NCI-H2107 (cell line): ENCODE measurements at regions not wholly inside any gene's neighbourhood (a gene's known extent, or its start where the extent isn't known, plus 50 kb on each side); places are given as distances from the start of the nearest gene placed in this dataset.

Source experiments
- DNase-seq: peaks from one replicate; lab custom pipeline; 2025; lab: John Stamatoyannopoulos, UW

DNA sequence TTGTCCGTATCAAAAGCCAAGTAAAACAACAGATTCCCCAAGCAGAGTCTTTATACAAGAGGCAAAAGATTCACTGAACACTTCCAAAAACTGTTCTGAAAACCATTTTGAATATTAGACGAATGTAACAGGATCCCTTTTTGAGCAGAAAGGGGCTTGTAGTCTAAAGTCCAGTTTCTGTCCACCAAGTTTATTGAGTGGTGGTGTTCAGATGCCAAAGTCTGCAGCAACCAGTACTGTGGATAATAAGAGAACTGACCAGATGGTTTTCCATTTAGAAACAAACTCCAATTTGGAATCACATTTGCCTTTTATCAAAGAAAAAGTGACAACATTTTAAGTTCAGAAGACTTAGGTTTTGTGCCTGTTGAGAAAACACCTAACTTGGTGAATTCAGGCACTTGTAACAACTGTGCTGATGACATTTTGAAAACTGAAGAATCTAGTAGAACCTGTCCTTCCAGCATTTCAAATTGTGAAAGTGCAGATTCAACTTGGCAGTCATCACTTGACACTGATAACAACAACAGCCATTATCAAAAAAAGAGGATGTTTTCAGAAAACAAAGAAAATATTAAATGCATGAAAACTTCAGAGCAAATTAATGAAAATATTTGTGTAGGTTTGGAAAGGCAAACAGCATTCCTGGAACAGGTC lies 217.1 kb downstream of the CSNK2A3 start:
- DNase-seq: no peak

DNA sequence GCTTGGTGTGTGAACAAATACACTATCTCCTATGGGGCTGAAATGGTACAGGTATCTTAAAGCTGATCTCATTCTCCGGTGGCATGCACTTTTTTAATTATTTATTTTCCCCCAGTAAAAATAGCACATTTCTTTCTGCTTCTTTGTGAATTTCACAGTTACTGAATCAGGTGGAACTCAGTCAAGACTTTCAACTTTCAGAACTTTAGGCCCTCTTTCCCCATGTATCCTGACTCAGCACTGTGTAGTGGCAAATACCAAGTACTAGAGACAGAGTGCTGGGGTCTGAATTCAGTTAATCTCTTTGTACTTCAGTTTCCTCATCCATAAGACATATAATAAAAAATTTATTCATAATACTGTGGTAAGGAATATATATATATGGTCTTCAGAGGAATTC lies 223.9 kb downstream of the CSNK2A3 start:
- DNase-seq: no peak

DNA sequence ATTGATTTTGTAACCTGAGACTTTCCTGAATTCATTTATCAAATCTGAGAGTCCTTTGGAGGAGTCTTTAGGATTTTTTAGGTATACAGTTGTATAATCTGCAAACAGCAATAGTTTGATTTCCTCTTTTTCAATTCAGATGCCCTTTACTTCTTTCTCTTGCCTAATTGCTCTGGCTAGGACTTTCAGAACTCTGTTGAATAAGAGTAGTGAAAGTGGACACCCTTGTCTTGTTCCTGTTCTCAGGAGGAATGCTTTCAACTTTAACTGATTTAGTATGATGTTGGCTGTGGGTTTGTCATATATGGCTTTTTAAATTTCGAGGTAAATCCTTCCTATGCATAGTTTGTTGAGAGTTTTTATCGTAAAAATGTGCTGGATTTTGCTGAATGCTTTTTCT lies 227.4 kb downstream of the CSNK2A3 start:
- no peak for DNase-seq

DNA sequence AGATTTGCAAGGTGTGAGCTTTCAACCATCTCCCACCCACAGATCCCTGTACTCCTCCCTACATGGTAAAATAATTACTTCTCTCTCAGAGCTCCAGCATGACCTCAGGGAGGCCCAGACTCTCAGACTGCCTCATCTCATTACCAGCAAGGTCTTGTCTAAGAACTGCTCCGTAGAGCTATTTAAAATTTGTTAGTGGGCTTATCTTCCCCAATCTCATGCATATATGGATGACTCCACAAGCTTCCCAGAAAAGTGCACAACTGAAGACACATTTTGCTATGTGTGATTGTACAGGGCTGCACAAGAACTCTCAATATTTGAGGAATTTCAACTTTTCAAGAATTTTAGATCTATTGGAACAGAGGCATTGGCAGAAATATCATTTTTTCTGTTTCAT lies 230.3 kb downstream of the CSNK2A3 start:
- DNase-seq: no peak

DNA sequence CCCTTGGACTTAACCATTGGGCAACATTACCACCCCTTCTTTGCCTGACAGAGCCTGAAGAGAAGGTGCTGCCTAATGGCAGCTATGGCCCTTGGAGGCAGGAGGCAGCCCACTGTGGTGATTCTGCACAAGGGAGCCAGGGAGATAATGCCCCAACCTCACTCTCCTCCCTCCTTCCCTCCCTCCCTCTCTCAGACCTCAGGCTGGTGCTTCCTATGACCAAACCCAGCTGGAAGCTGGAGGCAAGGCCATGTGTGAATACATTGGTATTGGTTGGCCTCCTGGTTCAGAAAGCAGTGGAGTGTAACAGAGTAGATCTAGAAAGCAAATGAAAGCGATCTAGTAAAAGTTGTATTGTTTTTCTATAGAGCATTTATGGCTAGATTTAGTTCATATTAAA lies 233.1 kb downstream of the CSNK2A3 start:
- DNase-seq: no peak

DNA sequence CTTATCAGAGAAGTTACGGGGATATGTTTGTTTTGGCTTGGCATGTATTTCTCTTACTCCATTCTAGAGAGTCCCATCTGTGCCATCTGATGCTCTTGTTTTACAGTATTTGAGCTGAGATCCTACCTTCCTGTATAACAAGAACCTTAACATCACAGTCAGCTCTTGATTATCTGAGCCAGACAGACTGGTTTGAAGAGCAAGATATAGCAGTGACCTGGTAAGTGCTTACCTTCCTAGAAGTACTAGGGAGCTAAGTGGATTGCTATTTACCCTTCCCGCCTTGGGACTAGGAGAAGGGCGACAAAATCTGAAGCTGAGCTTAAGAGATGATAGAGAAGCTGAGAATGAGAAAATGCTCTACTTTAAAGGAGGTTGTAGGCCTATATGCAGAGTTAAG lies 235.3 kb downstream of the CSNK2A3 start:
- DNase-seq: no peak

DNA sequence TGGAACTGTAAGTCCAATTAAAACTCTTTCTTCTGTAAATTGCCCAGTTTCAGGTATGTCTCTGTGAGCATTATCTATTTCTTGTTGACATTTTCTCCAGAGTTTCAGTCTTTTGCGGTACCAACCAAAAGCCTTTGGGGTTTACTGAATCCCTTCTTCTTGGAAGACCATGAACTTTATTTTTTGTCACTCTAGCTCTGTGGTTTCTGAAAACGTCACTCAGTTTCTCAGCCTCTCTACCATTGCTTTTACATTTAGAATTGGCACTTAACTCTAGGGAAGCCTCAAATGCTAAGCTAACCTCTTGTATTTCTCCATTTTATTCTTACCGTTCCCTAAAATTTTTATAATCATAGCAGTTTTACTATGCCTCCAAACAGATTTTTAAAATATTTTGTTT lies 237.6 kb downstream of the CSNK2A3 start:
- DNase-seq: no peak

DNA sequence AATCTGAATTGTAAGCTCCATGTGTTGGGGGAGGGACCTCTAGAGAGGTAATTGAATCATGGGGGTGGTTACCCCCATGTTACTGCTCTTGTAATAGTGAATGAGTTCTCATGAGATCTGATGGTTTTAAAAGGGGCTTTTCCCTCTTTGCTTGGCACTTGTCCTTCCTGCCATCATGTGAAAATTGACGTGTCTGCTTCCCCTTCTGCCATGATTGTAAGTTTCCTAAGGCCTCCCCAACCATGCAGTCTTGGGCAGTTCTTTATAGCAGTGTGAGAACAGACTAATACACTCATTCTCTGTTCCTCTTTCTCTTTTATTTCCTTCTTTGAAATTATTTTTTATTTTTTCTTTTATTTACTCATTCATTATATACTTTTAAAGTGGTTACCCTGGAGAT lies 239.4 kb downstream of the CSNK2A3 start:
- no peak for DNase-seq

DNA sequence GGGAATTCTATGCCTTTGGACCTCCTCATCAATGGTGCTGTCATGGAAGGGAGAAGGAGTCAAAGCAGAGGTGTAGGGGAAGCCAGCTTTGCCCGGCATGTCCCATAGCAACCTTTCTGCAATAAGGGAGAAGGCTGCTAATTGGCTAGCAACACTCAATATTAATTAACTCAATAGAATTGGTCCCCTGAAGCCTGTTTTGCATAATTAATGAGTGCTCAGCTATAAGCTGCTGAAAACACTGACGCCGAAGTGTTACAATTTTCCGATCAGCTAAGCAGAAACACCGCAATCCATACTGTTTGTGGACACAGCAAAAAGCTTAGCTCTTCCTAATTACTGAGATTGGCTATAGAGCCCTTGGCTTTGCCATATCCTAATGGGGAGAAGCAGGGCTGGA lies 245.0 kb downstream of the CSNK2A3 start:
- no peak for DNase-seq

DNA sequence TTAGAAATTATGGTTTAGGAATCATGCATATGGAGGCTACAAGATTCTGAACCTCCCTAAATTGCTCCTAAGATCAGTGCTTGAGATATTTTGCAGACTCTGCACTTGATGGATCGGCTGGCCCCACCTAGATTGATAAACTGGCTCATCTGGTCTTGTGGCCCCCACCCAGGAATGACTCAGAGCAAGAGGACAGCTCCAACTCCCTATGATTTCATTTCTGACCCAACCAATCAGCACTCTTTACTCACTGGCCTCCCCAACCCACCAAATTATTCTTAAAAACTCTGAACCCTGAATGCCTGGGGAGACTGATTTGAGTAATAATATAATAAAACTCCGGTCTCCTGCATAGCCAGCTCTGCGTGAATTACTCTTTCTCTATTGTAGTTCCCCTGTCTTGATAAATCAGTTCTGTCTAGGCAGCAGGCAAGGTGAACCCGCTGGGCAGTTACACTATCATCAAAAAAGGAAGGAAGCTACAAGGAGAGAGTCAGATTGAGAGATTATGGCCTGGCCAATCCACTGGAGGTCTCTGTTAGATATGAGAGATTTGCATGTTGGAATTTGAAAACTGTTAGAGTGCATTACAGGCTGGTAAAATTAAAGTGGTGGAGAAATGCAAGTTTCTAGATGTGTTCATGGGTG lies 245.8 kb downstream of the CSNK2A3 start:
- DNase-seq: no peak

DNA sequence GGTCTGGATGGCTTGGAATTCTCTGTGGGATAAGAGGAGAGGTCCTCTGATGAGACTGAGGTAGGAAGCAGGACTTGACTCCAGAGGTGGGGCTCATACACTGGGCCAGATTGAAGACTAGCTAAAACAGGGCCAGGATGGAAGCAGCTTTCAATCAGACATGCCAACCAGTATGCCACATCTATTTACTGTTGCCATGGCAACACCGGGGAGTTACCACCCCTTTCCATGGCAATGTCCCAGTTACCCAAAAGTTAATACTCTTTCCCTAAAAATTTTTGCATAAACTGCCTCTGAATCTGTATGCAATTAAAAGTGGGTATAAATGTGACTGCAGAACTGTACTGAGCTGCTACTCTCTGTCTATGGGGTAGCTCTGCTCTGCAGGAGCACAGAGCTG lies 247.5 kb upstream of the ZBED5 start:
- DNase-seq: no peak

DNA sequence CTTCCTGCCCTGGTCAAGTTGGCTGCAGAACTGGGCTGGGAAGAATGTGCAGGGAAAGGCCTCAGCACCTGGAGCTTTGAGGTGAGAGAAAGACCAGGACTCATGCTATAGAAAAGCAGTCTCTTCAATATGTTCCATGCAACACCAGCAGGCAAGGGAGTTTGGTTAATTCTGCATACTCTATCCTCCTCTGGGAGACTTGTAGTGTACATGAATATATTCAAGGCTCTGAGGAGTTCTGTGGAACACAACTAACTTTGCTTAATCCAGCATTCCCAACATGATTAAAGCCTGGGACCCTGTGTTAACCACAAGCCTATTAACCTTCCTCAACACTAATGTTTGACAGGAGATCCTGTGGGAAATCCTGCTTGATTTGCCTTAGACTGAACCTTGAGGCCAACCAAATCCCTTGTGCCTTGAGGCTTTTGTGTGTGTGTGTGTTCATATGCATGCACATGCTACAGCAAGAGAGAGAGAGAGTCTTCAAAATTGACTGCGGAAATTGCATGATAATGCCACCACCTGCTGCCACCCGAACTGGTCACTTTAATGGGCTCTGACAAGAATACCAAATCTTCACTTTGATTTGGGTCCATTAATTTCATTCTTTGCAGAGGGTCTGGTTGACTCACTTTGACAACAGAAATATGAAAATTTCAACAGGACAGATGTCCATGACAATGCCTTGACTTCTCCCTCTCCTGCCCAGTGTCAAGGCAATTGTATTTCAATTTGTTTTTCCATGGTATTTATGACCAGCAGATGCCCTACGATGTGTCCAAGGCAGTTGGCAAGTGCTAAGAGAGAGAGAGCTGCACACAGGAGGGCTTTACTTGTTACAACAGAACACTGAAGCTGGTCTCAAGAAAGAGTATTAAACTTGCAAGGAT lies 238.2 kb upstream of the ZBED5 start:
- no peak for DNase-seq

DNA sequence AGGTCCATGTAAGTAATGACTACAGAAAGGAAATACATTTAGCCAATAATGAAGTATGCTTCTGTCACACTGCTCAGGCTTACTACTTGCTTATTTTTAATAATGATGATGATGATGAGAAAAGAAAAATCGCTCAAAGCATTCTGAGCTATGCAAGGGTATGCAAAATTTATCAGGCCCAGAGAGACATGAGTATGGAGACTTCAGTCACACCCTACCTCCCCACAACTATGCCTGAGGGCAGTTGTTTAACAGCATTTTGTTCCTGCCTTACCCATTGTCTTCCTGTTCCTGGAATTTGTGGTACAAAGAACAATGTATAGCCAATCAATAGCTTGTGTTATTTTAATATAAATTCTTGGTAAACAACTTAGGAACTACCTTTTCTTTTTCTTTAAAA lies 232.6 kb upstream of the ZBED5 start:
- DNase-seq: no peak

DNA sequence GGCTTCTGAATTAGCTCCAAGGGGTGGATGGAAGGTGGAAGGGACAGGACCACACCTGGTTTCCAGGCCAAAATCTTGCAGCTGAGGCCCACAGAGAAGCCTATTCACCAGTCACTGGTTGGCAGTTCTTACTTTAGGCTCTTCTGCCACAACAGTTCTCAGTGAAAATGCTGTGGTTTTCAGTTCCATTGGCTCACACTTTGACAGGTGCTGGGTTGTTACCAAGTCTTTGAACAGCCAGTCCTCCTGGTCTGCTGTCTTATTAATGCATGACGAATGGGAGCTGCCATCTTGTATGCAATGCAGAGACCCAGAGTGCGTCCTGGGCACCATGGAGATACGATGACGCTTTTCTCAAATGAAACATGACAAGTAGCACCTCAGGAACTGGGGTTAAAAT lies 232.0 kb upstream of the ZBED5 start:
- no peak for DNase-seq

DNA sequence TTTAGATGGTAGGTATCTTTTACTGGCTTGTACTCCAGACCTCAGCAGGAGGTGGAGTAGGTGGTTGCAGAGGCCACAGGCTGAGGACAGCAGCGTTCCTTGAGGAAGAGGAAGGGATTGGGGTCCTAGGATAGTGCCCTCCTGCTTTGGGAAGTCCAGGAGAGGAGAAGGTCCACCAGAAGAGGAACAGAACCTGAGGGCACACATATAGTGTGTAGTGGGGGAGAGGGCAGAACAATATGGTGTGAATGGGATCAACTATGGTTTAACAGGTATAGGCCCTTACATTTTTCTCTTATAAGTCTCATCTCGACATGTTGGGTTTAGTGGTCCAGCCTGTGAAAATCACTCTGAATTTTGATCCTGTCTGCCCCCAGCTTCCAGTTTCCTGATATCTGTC lies 229.1 kb upstream of the ZBED5 start:
- no peak for DNase-seq

DNA sequence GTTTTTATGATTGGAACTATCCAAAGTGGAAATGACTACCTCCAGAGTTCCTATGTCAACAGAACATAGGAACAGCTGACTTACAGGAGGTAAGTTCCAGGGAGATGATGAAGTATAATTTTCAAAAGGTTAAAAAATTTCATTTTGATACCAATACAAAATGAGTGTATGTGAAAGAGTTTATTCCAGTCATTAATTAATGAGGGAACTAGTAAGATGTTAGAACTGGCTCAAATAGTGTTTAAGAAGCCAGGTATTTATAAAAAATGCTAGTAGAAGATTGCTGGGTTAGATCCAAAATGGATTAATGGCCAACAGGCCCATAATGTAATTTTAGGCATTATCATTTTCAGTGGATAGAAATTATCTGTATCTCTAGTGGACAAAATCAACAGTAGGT lies 227.7 kb upstream of the ZBED5 start:
- DNase-seq: no peak

DNA sequence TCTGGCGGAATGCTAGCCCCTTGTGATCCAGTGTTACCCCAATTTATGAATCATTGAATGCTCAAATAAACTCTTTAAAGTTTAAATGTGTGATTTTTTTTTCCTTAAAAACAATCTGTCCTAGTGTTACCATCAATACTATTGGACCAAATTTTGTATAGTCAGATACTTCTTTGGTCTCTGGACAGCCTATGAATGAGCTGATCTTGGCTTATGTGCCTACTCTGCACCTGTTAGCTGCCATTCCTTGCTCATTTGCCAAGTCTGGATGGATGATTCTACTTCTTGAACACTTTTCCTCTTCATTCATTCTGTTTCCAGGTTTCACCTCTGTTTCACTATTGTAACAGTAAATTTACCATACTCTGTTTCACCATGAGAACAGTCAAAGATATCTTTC lies 226.5 kb upstream of the ZBED5 start:
- DNase-seq: no peak

DNA sequence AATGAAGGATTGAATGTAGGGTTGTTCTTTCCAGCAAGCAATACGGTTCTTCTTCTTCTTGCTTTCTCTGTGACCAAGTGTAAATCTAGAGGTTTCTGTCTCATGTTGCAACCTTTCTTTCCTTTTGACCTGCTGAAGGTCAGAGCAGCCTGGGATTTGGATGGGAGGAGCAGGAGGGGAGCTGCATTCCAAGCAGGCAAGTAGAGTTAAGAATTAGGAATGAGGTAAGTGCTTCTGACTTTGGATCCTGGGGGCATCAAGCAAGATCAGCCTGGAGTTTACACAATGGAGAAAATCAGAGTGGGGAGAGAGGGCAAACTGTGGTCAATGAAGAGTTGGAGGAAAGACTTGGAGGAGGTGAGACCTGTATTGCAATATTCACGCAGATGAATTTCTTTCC lies 225.6 kb upstream of the ZBED5 start:
- DNase-seq: no peak

DNA sequence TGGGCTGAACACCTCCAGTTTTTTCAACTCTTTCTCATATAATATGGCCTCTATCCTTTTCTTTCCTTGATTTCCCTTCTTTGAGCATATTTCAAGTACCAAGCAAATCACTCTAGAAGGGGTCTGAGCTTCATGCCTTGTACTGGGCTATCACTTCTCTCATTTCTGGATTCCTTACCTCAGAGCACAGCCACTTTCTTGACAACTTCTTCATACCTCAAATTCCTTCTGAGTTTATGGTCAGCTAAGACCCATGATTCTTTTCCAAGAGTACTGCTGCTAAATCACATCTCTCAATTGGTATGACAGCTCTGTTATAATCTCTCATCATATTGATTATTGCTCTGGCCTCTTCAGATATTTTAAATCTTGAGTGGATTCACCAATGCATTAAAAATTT lies 224.8 kb upstream of the ZBED5 start:
- DNase-seq: no peak

DNA sequence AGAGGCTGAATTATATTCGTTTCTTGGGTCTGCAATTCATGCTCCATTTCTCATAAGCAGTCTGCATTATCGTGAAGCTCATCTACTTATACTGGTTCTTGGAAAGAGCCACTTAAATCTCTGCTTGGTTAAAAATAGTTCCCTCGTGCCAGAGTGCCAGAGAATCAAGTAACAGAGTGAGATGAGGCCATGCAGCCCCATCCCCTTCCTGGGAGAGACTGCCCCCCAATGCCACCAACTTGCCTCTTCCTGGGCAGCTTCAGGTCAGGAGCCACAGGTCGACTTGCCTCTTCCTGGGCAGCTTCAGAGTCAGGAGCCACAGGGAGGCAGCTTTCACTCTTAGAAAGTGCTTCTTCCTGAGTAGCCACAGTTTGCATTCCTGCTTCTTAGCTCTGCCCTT lies 223.9 kb upstream of the ZBED5 start:
- DNase-seq: no peak

DNA sequence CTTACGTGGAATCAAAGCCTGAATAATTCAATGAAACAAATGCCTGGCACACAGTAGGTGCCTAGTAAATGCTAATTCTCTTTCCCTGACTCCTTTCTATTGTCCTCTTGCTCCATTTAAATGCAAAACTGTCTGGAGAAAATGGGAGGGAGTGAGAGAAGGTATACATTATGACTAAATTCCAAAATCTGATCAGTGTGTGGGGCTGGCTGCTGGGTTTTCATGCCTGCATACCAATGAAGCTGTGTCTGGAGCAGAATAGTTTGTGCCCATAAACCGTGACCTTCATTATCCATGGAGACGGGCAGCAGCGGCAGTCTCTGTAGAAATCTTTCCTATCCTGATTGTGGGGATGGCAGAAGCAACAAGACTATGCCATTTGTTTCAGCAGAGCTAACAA lies 223.4 kb upstream of the ZBED5 start:
- DNase-seq: no peak

DNA sequence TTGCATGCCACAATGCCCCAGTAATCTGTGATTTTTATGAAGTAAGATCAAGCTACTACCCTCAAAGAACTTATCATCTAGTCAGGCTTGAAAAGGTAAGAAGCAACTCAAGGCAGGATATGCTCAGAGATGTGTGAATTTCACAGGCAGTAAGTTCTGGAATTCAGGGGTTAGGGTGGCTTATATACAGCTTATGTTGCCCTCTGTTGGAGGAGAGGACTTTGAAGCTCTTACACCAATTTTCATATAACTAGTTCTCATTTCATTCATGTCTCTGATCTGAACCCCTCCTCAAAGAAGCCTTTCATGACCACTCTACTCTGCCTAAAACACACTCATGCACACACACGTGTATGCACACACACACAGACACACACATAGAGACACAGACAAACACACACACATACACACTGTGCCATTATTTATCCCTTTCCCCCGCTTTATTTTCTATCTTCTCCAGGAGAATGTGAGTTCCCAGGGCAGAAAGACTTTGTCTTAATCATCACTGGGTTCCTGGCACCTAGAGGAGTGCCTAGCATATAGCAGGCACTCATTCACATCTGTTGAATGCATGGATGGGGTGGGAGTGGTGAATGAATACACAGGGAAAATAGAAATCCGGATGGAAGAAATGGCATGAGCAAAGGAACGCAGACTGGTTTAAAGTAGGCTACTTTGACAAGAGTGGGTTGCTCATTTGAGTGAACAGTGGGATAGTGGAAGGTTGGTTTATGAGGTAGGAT lies 220.7 kb upstream of the ZBED5 start:
- DNase-seq: no peak

DNA sequence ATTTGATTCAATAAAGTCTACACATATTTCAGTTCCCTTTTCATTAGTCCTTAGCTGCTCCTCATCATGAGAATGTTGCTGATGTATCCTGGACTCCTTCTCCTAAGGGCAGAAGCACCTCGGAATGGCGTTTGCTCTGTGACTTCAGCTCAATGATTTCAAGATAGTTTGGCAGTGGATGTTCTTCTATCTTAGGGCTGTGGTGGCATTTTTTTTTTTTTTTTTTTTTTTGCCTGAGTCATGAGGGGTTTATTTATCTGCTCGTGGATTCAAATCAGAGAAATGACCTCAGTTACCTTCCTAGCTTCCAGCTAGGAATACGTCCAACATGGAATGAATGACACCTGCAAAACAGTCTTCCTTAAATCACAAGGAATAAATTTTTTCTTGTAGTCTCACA lies 220.0 kb upstream of the ZBED5 start:
- no peak for DNase-seq
